Progenitor cell of endocrine pancreas (in vitro differentiated cells): ENCODE measurements at regions not wholly inside any gene's neighbourhood (a gene's known extent, or its start where the extent isn't known, plus 50 kb on each side); places are given as distances from the start of the nearest gene placed in this dataset.

ENCODE experiments used
- DNase-seq: peaks from one replicate; pipeline ENCODE4 v3.0.0; 2021; ENCODE audit warnings: low spot score; ENCODE audit not compliant: unreplicated experiment
- H3K27ac Mint-ChIP-seq: 2 replicates; pipeline ENCODE4 v1.8.0; 2021; ENCODE audit warnings: mild to moderate bottlenecking, moderate library complexity, mixed read lengths
- H3K27me3 Mint-ChIP-seq: 2 replicates; pipeline ENCODE4 v1.8.0; 2021; ENCODE audit warnings: mixed read lengths
- H3K36me3 Mint-ChIP-seq: 2 replicates; pipeline ENCODE4 v1.8.0; 2022; ENCODE audit warnings: mixed read lengths; ENCODE audit not compliant: insufficient read depth
- H3K4me1 Mint-ChIP-seq: 2 replicates; pipeline ENCODE4 v1.8.0; 2021; ENCODE audit warnings: low read depth, mixed read lengths
- H3K4me3 Mint-ChIP-seq: 2 replicates; pipeline ENCODE4 v1.8.0; 2021; ENCODE audit warnings: low read depth, mild to moderate bottlenecking, moderate library complexity, mixed read lengths
- H3K9me3 Mint-ChIP-seq: 2 replicates; pipeline ENCODE4 v1.8.0; 2021; ENCODE audit warnings: low read depth, mixed read lengths
- TF ChIP-seq, protein P1 (sequence below): fragments of 200-600 bp; sonication (generic); IDR thresholded peaks from one replicate; pipeline ENCODE4 v1.5.0; 2021; ENCODE audit warnings: antibody characterized with exemption, mild to moderate bottlenecking; ENCODE audit not compliant: unreplicated experiment

DNA sequence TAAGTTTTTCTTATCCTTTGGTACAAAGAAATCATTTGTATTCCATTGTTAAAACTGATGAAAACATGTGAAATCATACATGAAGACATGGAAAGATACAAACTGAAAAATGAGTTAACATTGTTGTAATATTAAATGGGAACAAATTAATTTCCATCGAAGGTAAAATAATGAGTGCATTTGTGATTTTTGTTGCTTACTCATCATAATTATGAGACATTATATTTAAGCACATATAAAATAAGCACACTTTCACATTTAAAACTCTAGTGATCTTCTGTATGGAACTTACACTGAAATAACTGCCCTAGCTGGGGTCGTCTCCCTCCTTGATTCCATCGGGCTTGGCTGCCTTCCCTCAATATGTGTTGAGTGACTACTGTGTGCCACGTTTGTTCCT, 204.2 kb upstream of the PRPS1L1 start:
- Mint-ChIP-seq H3K9me3 (no peaks in the 10 kb centered on the region), H3K4me1 (no peaks in the 10 kb centered on the region)

DNA sequence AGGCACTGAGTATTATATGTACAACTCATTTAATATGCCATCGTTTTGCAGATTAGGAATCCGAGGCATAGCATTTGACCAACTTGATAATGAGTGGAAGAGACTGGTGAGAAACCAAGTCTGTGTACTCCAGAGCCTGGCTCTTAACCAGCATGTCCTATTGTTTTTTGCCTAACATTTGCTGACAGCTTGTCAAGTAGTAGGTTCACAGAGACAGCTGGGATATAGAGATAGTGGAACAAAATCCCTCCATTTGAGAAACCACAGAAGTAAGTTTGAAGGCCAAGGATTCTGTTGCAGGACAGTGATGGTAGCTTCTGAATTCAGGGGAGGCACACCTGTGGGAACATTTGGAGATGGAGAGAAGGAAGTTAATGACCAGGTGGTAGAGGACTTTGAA, 206.9 kb upstream of the PRPS1L1 start:
- H3K9me3 Mint-ChIP-seq = no peaks in the 10 kb centered on the region
- no peak for DNase-seq
- no peaks in the 10 kb centered on the region for H3K4me1 Mint-ChIP-seq
- no peak overlapping the region for H3K4me3 Mint-ChIP-seq
- TF ChIP-seq, protein P1, sequence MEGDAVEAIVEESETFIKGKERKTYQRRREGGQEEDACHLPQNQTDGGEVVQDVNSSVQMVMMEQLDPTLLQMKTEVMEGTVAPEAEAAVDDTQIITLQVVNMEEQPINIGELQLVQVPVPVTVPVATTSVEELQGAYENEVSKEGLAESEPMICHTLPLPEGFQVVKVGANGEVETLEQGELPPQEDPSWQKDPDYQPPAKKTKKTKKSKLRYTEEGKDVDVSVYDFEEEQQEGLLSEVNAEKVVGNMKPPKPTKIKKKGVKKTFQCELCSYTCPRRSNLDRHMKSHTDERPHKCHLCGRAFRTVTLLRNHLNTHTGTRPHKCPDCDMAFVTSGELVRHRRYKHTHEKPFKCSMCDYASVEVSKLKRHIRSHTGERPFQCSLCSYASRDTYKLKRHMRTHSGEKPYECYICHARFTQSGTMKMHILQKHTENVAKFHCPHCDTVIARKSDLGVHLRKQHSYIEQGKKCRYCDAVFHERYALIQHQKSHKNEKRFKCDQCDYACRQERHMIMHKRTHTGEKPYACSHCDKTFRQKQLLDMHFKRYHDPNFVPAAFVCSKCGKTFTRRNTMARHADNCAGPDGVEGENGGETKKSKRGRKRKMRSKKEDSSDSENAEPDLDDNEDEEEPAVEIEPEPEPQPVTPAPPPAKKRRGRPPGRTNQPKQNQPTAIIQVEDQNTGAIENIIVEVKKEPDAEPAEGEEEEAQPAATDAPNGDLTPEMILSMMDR = no peak
- H3K27ac Mint-ChIP-seq = no peak overlapping the region
- H3K36me3 Mint-ChIP-seq = no peaks in the 10 kb centered on the region
- no peaks in the 10 kb centered on the region for H3K27me3 Mint-ChIP-seq

More for the DNA sequence above, 204.2 kb upstream of the PRPS1L1 start:
- no peak for DNase-seq
- no peak overlapping the region for H3K4me3 Mint-ChIP-seq
- H3K27ac Mint-ChIP-seq = no peak overlapping the region
- H3K27me3 Mint-ChIP-seq = no peaks in the 10 kb centered on the region
- TF ChIP-seq, protein P1 = no peak
- H3K36me3 Mint-ChIP-seq = no peaks in the 10 kb centered on the region

DNA sequence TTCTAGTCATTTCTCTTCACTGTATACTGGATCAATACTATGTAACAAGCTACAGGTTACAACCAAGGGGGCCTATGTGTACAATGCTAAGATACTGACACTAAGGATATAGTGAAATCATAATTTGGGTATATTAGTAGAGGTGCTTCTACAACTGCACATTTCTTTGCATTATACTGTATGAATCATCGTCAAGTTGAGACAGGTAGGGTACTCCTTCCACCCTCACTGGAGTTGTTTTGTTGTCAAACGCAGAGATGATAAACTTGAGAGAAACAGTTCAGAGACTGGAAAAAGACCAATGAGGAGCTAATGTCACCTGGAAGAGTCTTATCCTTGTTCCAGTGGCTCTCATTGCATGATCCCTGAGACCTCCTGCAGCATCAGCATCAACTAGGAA, 208.2 kb upstream of the PRPS1L1 start:
- Mint-ChIP-seq H3K27me3 (no peaks in the 10 kb centered on the region), H3K27ac (no peak overlapping the region), H3K9me3 (no peaks in the 10 kb centered on the region), H3K4me3 (no peak overlapping the region), H3K36me3 (no peaks in the 10 kb centered on the region), H3K4me1 (no peaks in the 10 kb centered on the region)
- TF ChIP-seq, protein P1 = no peak
- DNase-seq = no peak

DNA sequence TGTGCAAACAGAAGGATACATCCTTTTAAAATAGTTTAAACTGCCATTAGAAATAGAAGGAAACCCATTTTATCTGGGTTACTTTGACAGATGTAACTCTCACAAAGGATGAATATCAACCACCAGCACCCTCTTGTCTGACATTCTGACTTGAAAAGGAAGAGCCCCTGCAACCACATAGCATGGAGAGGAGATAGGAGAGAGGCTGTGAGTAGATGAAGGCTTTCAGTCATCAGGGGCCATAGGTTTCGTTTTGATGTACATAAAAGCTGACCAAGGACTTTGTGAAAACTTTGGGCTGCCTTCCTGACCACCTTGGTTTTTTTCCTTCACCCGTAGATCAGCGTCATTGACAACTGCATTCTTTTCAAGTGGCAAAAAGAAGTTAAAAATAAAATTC, 211.6 kb upstream of the PRPS1L1 start:
- DNase-seq = no peak
- TF ChIP-seq, protein P1 = no peak
- Mint-ChIP-seq H3K4me3 (no peak overlapping the region), H3K4me1 (no peaks in the 10 kb centered on the region), H3K36me3 (no peaks in the 10 kb centered on the region), H3K27me3 (no peaks in the 10 kb centered on the region), H3K27ac (no peak overlapping the region), H3K9me3 (no peaks in the 10 kb centered on the region)

DNA sequence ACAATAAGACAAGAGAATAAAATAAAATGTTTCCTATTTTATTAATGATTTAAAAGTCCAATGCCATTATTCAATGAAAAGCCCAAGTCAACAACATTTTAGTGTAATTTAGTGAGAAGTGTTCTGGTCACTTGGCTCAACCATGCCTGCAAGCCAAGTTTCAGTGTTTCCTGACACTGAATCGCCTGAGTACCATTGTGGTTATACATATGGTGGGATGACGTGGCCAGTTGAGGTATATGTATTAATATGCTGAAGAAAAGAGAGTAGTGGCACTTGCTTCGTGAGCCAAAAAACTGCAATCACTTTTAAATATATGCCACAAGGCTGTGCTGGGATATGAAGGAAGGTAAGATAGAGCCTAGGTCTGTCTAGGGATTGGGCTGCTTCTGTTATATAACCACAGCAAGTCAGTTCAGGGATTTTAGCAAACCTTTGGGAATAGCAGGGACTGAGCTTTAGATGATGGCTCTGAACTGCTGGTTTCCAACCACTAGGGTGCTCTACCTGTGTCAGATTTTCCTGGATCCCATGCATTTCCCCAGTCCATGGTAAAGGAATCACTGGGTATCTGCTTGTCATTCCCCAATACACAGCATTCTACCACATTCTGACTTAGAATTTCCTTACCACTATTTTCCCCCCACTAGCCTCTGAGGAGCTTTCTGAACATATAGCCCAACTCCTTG, 214.0 kb upstream of the PRPS1L1 start:
- DNase-seq = no peak
- H3K4me3 Mint-ChIP-seq = no peak overlapping the region
- H3K36me3 Mint-ChIP-seq = no peaks in the 10 kb centered on the region
- H3K4me1 Mint-ChIP-seq = no peaks in the 10 kb centered on the region
- no peaks in the 10 kb centered on the region for H3K9me3 Mint-ChIP-seq
- H3K27ac Mint-ChIP-seq = no peak overlapping the region
- TF ChIP-seq, protein P1 = no peak
- no peaks in the 10 kb centered on the region for H3K27me3 Mint-ChIP-seq
